RWPE1 (cell line): ENCODE measurements at regions not wholly inside any gene's neighbourhood (a gene's known extent, or its start where the extent isn't known, plus 50 kb on each side); places are given as distances from the start of the nearest gene placed in this dataset.

Source experiments
- CTCF ChIA-PET: fragments of 350-600 bp; sonication (Branson Sonifier 250); formaldehyde crosslinking; extraction: SDS; loops from one replicate; lab custom pipeline; 2021; lab: Yijun Ruan, JAX
- POLR2A ChIA-PET: fragments of 400-600 bp; formaldehyde crosslinking; extraction: SDS; loops from one replicate; lab custom pipeline; 2020; ENCODE audit warnings: antibody characterized with exemption; ENCODE audit not compliant: low non-redundant PET; lab: Yijun Ruan, JAX
- DNase-seq: peaks from one replicate; pipeline ENCODE4 v3.0.0; 2012; ENCODE audit warnings: low spot score
- H3K27ac ChIP-seq: fragments of 450-650 bp; 2 replicates; pipeline ENCODE4 v1.5.1; 2017
- CTCF ChIP-seq: fragments of 450-650 bp; conservative IDR thresholded peaks from 2 replicates; pipeline ENCODE4 v1.5.1; 2017; ENCODE audit warnings: low read depth, mild to moderate bottlenecking

GRCh38 chr10:78254013-78254412 lies 220.3 kb downstream of the RPS24 start:
- no peak overlapping the region for H3K27ac ChIP-seq
- ChIA-PET CTCF (interaction anchor here (0.6 kb wide), 1 partner anchor 82 kb away, joined by 4 read pairs; no protein-coding TSS in a partner anchor), POLR2A (no interaction called here)
- TF ChIP-seq CTCF, result no peak
- no peak for DNase-seq

GRCh38 chr10:78255214-78255613 lies 221.6 kb downstream of the RPS24 start:
- POLR2A ChIA-PET, result no interaction called here
- CTCF ChIA-PET, result no interaction called here
- no peak for DNase-seq
- H3K27ac ChIP-seq, result peak overlapping the region; percentile 69
- no peak for TF ChIP-seq CTCF

GRCh38 chr10:78255796-78256638 lies 222.4 kb downstream of the RPS24 start:
- peak overlapping the region; percentile 69 for H3K27ac ChIP-seq
- ChIA-PET POLR2A (no interaction called here), CTCF (no interaction called here)
- TF ChIP-seq CTCF, result no peak
- DNase-seq, result peak; percentile 92

GRCh38 chr10:78258323-78259030 lies 224.8 kb downstream of the RPS24 start:
- ChIA-PET CTCF (interaction anchor here (0.6 kb wide), 1 partner anchor 15 kb away, joined by 3 read pairs; no protein-coding TSS in a partner anchor), POLR2A (no interaction called here)
- DNase-seq, result no peak
- TF ChIP-seq CTCF, result no peak
- H3K27ac ChIP-seq, result no peak overlapping the region

GRCh38 chr10:78259391-78259790 lies 225.7 kb downstream of the RPS24 start:
- no peak for DNase-seq
- TF ChIP-seq CTCF, result no peak
- POLR2A ChIA-PET, result no interaction called here
- CTCF ChIA-PET, result no interaction called here
- H3K27ac ChIP-seq, result no peak overlapping the region

GRCh38 chr10:78260141-78260540 lies 226.5 kb downstream of the RPS24 start:
- ChIA-PET CTCF (interaction anchor here (0.5 kb wide), 1 partner anchor 95 kb away, joined by 3 read pairs; no protein-coding TSS in a partner anchor), POLR2A (no interaction called here)
- no peak overlapping the region for H3K27ac ChIP-seq
- no peak for DNase-seq
- no peak for TF ChIP-seq CTCF
